ENCODE measurements at regions not wholly inside any gene's neighbourhood (a gene's known extent, or its start where the extent isn't known, plus 50 kb on each side); places are given as distances from the start of the nearest gene placed in this dataset.

DNA sequence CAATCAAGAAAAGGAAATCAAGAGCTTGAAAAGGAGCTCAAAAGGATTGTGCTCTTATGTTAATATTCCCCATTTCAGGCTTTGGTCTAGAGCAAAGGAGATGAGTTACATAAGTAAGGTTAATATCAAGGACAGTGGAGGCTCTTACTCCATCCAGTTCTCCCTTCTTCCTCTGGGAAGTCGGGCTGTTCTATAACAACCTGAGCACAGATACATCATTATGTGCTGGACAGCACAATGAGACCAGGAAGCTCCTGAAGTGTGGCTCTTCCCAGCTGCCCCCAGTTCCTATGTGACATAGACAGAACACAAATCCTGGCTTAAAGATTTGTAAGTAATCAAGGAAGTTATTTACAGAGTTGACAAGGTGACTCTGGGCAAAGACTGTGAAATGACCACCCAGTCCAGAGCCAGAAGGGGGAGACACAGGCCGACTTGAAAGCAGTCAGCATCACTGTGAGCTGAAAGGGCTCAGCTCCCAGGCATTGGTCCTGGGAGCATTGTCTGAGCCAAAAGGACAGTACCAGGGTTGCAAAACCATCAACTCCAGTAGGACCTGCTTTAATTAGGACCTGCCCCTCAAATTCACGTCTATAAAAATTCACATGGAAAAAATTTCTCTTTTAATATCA lies 917.6 kb upstream of the ACVR2A start:
- peak; percentile 85 for DNase-seq

GRCh38 chr2:146918280-146918679 lies 926.5 kb upstream of the ACVR2A start:
- no peak for DNase-seq

DNA sequence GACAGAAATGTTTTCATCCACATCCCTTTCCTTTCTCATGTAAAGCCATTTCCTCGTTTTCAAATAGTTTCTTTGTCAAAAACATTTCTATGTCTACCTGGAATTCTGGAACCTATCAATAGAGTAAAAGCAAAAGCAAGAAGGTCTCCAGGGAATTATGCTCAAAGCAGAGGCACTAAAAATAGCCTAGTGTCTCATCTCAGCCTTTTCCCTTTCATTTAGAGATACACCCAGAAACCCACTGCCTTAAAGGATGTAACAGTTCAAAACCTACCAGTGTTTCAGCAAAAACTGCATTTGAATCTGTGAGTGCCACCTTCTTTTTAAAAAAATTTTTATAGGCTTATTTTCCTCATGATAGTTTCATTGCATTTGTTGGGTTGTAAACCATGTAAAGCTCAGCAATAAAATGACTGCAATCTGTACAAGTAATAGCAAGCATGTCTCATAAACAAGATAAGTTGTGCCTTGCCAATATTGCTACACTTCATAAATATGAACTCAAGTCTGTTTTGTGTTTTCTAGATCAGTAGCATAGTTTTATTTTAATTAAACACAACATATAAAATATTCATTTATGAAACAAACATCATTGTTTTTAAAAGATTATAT lies 927.3 kb upstream of the ACVR2A start:
- DNase-seq, result peak; percentile 63

DNA sequence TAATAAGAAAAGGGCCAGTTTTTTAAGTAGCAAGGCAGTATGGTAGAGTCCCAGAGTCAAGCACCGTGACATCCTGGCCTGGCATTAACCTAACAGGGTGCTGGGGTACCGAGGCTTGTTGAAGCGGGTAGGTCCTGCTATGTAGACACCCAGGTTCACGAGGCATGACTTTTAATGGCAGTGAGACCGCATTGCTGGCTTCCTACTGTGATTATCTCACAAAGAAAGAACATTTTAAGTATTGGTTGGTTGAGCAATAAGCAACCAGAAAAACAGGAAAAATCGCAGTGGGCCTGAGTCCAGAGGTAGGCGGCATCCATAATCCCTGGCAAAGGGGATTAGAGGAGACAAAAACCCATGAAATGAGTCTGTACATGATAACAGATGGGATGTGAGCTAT lies 927.9 kb upstream of the ACVR2A start:
- peak; percentile 88 for DNase-seq

GRCh38 chr2:146913476-146913875 lies 931.4 kb upstream of the ACVR2A start:
- DNase-seq, result no peak

GRCh38 chr2:146912536-146912935 lies 932.3 kb upstream of the ACVR2A start:
- DNase-seq, result no peak

DNA sequence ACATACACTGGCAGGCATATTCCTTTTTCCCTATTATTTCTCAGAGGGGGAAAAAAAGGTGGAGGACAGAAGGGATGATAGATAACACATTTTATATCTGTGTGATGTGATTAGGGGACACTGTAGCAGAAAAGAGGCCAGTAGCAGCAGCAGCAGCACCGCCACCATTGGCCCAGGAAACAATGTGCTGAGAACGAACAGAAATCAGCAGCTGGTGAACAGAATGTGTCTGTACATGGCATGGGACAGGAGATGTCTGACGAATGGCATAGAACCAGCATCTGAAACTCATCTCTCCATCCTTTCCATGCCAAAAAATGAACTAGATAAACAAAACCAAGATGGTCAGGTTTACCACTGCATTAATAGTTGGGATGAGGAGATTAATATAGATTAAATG lies 936.1 kb upstream of the ACVR2A start:
- no peak for DNase-seq

GRCh38 chr2:146898083-146898482 lies 946.7 kb upstream of the ACVR2A start:
- DNase-seq, result no peak

DNA sequence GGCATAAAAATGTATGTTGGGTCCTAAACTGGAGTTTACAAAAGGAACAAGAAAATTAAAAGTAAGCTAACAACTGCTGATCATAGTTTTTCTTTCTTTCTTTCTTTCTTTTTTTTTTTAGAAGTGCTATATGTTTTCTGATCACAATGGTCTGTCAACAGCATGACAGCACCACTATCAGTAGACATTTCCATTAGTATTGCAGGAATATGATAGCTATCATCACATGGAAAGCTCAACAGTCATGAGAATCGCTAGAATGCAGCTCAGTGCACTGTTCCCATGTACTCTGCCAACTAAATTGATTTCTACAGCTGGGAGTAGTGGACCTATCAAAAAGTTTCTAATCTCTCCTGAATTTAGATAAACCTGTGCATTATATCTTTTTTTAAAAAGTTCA lies 950.3 kb upstream of the ACVR2A start:
- no peak for DNase-seq

DNA sequence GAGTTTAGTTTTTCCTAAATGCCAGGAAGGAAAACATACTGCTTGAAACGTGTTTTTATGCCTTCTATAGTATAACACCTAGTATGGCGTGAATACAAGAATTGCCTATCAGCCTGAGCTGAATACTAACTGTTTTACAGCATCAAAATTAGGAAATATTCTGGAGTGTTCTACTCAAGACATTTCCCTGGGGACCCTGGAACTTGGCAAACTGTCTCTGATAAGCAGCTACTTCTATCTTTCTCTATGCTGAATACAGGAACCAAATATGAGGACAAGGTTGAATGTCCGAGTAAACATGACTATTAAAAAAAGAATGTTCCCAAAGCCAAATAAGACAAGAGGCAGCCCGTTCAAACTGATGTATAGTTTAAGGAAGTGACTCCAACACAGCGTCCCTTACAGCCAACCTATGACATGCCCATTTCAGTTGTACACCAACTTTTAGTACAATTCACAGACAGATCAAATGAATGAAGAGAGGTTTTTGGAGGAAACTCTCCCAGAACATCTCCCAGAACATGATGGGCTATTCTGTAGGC lies 951.3 kb upstream of the ACVR2A start:
- DNase-seq, result no peak

GRCh38 chr2:146890491-146890890 lies 954.3 kb upstream of the ACVR2A start:
- DNase-seq, result no peak

GRCh38 chr2:146879882-146880281 lies 964.9 kb upstream of the ACVR2A start:
- DNase-seq, result no peak

- DNase-seq, result no peak
These were observed 970.6 kb upstream of the ACVR2A start for GRCh38 chr2:146874260-146874658.

DNA sequence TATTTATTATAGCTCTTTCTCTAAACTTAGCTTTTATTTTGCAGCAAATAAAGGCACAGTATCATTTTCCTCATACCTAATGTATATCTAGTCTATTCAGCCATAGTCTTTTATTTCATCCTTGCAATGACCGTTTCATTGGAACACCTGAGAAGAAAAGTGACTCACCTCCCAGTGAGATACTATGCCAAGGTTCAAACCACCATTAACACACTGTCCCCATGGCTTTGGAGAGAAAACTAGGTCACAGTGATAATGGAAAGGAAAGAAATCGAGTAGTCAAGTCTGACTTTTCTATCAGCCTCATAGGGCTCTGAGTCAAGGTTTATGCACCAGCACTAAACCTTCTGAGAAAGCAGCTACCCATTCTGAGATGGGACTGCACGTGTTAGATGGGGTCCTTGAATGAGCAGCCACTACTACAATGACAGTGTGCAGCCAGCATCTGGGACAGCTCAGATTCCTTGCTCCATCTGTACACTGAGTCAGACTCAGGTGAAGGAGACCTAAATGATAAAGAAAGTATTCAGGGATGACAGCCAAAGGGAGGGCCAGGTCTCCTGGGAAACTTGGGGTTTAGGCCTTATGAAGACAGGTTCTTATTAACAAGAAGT lies 971.1 kb upstream of the ACVR2A start:
- DNase-seq, result no peak

DNA sequence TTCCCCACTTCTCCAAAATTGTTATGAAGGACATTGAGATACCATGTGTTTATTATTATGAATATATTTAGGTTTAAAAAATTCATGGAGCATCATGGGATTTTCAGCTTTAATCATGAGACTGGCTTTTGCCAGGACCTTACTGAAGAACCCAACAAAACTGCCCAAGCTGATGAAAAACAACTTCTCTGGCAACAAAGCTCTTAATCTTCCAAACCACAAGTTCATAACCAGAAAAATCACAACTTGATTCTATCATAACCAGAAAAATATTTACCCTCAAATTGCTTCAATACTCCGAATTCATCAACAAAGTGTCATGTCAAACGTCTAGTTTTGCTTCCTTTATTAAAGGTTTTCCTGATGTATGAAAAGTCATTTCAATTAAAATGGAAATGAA lies 971.8 kb upstream of the ACVR2A start:
- DNase-seq, result no peak

- no peak for DNase-seq
These were observed 974.1 kb upstream of the ACVR2A start for GRCh38 chr2:146870691-146871090.

- no peak for DNase-seq
These were observed 975.5 kb upstream of the ACVR2A start for GRCh38 chr2:146869328-146869727.

GRCh38 chr2:146868051-146868450 lies 976.8 kb upstream of the ACVR2A start:
- DNase-seq, result no peak

GRCh38 chr2:146867477-146867986 lies 977.3 kb upstream of the ACVR2A start:
- DNase-seq, result no peak

DNA sequence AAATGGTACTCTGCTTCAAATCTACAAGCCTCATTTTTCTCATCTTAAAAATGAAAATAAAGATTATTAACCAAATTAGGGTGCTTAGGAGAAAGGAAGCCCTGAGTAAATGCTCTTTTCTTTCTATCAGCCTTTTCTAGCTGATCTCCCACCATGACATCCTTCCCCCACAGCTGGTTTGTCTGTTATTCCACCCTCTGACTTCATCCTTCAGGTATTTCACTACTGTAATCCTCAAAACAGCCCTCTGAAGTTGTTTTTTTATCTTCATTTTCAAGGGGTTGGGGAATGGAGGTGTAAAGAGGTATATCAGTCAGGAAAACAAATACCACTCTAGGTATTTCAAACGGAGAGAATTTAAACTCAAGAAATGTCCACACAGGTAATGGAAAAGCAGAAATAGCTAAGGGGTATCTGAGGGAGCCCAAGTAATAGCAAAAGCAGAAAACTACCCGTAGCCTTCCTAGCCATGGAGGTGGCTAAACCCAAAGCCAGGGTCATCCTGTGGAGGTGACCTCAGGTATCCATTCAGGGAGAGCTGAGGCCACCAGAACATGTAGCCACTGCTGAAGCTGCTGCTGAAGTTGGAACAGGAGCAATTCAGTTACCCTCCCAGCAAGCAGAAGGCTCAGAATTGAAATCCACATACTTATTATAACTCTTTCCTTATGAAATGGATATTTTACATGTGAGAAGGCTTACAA lies 990.9 kb upstream of the ACVR2A start:
- DNase-seq, result no peak

- no peak for DNase-seq
These were observed 992.2 kb upstream of the ACVR2A start for GRCh38 chr2:146852661-146853060.

DNA sequence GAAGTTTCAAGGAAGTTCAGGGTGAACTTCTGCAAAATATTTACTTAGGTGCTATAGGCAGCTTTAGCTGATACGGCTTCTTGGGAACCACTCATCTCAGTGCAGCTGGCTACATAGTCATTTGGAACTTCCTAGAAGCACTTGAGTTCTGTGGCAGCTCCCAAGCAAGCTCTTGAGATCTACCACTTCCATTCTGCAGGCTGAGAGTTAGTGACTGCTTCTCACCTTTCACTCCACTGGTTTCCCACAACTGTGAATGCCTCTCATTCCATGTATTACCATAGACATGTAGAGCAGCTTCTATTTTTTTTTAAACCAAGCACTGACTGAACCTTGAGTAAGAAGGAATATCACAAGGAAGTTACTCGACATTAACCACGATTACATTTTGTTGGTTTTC lies 994.1 kb upstream of the ACVR2A start:
- no peak for DNase-seq

GRCh38 chr2:146847846-146848245 lies 997.0 kb upstream of the ACVR2A start:
- no peak for DNase-seq

All from NCI-H82 (cell line).